ENCODE measurements at regions not wholly inside any gene's neighbourhood (a gene's known extent, or its start where the extent isn't known, plus 50 kb on each side); places are given as distances from the start of the nearest gene placed in this dataset.

GRCh38 chr15:46677491-46677890 lies 1039.8 kb upstream of the SEMA6D start:
- no peak overlapping the region for H3K18ac ChIP-seq (ENCODE audit: low read depth, low read length)
- POLR2A ChIA-PET (ENCODE audit: unreplicated experiment): no interaction called here
- H3K27ac ChIP-seq (ENCODE audit: insufficient read depth, low read length): no peak overlapping the region
- no peaks in the 10 kb centered on the region for H3K36me3 ChIP-seq (ENCODE audit: control insufficient read depth, insufficient read depth, low read length)
- ATAC-seq (ENCODE audit: low read depth) (no peak), DNase-seq (no peak)
- no peak for TF ChIP-seq SMC3 (IDR thresholded peaks at IDR 0.05; ENCODE audit: low read depth, low read length)
- no peak for TF ChIP-seq CEBPB (IDR thresholded peaks at IDR 0.05; ENCODE audit: low read depth, low read length)
- no peak for TF ChIP-seq RAD21 (IDR thresholded peaks at IDR 0.05; ENCODE audit: low read length)
- no peak for TF ChIP-seq USF2 (IDR thresholded peaks at IDR 0.05; ENCODE audit: low read depth, low read length)
- no peak for TF ChIP-seq RFX5 (IDR thresholded peaks at IDR 0.05; ENCODE audit: low read depth, low read length)
- no peak for TF ChIP-seq NFE2L2 (IDR thresholded peaks at IDR 0.05; ENCODE audit: low read depth, low read length)
- no peak for TF ChIP-seq RCOR1 (IDR thresholded peaks at IDR 0.05; ENCODE audit: insufficient replicate concordance, low read length)
- TF ChIP-seq POLR2A (IDR thresholded peaks at IDR 0.05; ENCODE audit: low read depth, low read length): no peak
- TF ChIP-seq MXI1 (IDR thresholded peaks at IDR 0.05; ENCODE audit: borderline replicate concordance, low read depth, low read length): no peak
- no peak for TF ChIP-seq CTCF (conservative IDR thresholded peaks at IDR 0.05; ENCODE audit: low read depth, low read length)
- TF ChIP-seq CHD1 (IDR thresholded peaks at IDR 0.05; ENCODE audit: low read depth, low read length): no peak
- no CpG with 5 or more reads among the region's 6 CpGs for WGBS, 2 experiments (ENCODE audit: extremely low coverage in 2 of 2, insufficient read length in 1 of 2)
- no peak overlapping the region for H3K4me3 ChIP-seq (ENCODE audit: insufficient read depth, low read depth, low read length)
- H2AK9ac ChIP-seq (replicated peaks; ENCODE audit: low read depth, low read length, poor library complexity): no peak overlapping the region
- H4K8ac ChIP-seq (ENCODE audit: low read depth in 2 of 2, low read length in 2 of 2): no peak overlapping the region
- BruUV-seq (replicated peaks): no TSS peak
- H4K5ac ChIP-seq (ENCODE audit: low read depth, low read length): no peak overlapping the region
- peaks cover 7% of the 10 kb centered on the region for H3K9me3 ChIP-seq (ENCODE audit: control insufficient read depth, insufficient read depth, low read length)
- H3K9me1 ChIP-seq (ENCODE audit: insufficient read depth, low read length): no peaks in the 10 kb centered on the region
- no peak overlapping the region for H2BK15ac ChIP-seq (ENCODE audit: low read depth, low read length)
- no peaks in the 10 kb centered on the region for H3K27me3 ChIP-seq (ENCODE audit: control insufficient read depth, insufficient read depth, low read length)
- H2BK5ac ChIP-seq (ENCODE audit: low read depth, low read length, poor library complexity, severe bottlenecking): no peak overlapping the region
- H2AK5ac ChIP-seq (ENCODE audit: low read depth, low read length): no peak overlapping the region
- no peaks in the 10 kb centered on the region for H3K4me1 ChIP-seq (ENCODE audit: control insufficient read depth, insufficient read depth, low read length)
- dilution Hi-C loops (cut with HindIII; ENCODE audit: low sequenced_read_pairs, unreplicated experiment): no loop called here
- H3K56ac ChIP-seq (ENCODE audit: extremely low read depth, insufficient read depth, low read length): no peak overlapping the region
- no peak overlapping the region for H3K4ac ChIP-seq (ENCODE audit: low read depth, low read length)
- H3K4me2 ChIP-seq (ENCODE audit: low read depth, low read length): no peak overlapping the region
- no peaks in the 10 kb centered on the region for H4K20me1 ChIP-seq (ENCODE audit: insufficient read depth, low read length)
- no peak overlapping the region for H3K9ac ChIP-seq (ENCODE audit: low read depth, low read length)
- H3K23ac ChIP-seq (ENCODE audit: low read depth, low read length): no peak overlapping the region
- intact Hi-C loops (cut with micrococcal nuclease): no loop called here
- no peaks in the 10 kb centered on the region for H3K79me1 ChIP-seq (ENCODE audit: low read depth in 1 of 2, low read length in 2 of 2)
- H4K91ac ChIP-seq (ENCODE audit: insufficient read depth, low read depth, low read length): no peak overlapping the region
- H2BK120ac ChIP-seq (ENCODE audit: low read depth, low read length): no peak overlapping the region
- CTCF ChIA-PET: no interaction called here
- no peak overlapping the region for H2BK20ac ChIP-seq (ENCODE audit: low read depth, low read length)
- H2AFZ ChIP-seq (replicated peaks; ENCODE audit: low read length, poor library complexity): no peak overlapping the region
- no peak overlapping the region for H3K14ac ChIP-seq (replicated peaks; ENCODE audit: low read depth, low read length)
- in situ Hi-C loops (cut with MboI; ENCODE audit: low sequenced_read_pairs): no loop called here

All from IMR-90 (cell line).